SK-N-SH treated with all-trans-retinoic acid at 6 μM for 48 hours (cell line): ENCODE measurements at regions not wholly inside any gene's neighbourhood (a gene's known extent, or its start where the extent isn't known, plus 50 kb on each side); places are given as distances from the start of the nearest gene placed in this dataset.

Source experiments
- ATAC-seq: fragments of 200-7000 bp; cut with Tn5 transposase; 3 replicates; pipeline ENCODE4 v1.9.1; 2020; ENCODE audit warnings: mild to moderate bottlenecking, moderate library complexity
- ARNTL ChIP-seq: fragments of 450-650 bp; formaldehyde crosslinking; IDR thresholded peaks from 2 replicates; pipeline ENCODE4 v1.5.0; 2020; ENCODE audit warnings: low read depth, mild to moderate bottlenecking, moderate library complexity, borderline replicate concordance
- CSDC2 ChIP-seq: fragments of 250-450 bp; sonication (Bioruptor Pico); IDR thresholded peaks from 2 replicates; pipeline ENCODE4 v1.5.0; 2020; ENCODE audit warnings: mild to moderate bottlenecking, moderate library complexity
- ESRRG ChIP-seq: fragments of 250-450 bp; sonication (Bioruptor Pico); IDR thresholded peaks from 2 replicates; pipeline ENCODE4 v1.6.1; 2021; ENCODE audit warnings: mild to moderate bottlenecking
- ISL1 ChIP-seq: fragments of 250-450 bp; sonication (Bioruptor Pico); IDR thresholded peaks from 2 replicates; pipeline ENCODE4 v2.1.2; 2022; ENCODE audit warnings: mild to moderate bottlenecking, moderate library complexity
- OSR1 ChIP-seq: fragments of 250-450 bp; sonication (Bioruptor Pico); IDR thresholded peaks from 2 replicates; pipeline ENCODE4 v1.8.0; 2022; ENCODE audit warnings: moderate library complexity, mild to moderate bottlenecking, inconsistent platforms
- PPARA ChIP-seq: fragments of 250-450 bp; sonication (Bioruptor Pico); IDR thresholded peaks from 2 replicates; pipeline ENCODE4 v1.5.0; 2020; ENCODE audit warnings: mild to moderate bottlenecking, borderline replicate concordance
- RARB ChIP-seq: fragments of 250-450 bp; sonication (Bioruptor Pico); IDR thresholded peaks from 2 replicates; pipeline ENCODE4 v1.8.0; 2021; ENCODE audit warnings: mild to moderate bottlenecking, moderate library complexity
- TCF4 ChIP-seq: fragments of 250-450 bp; sonication (Bioruptor Pico); IDR thresholded peaks from 2 replicates; pipeline ENCODE4 v1.8.0; 2021; ENCODE audit warnings: mild to moderate bottlenecking, moderate library complexity, borderline replicate concordance
- TOX ChIP-seq: fragments of 250-450 bp; sonication (Bioruptor Pico); IDR thresholded peaks from 2 replicates; pipeline ENCODE4 v1.8.0; 2021; ENCODE audit warnings: mild to moderate bottlenecking, moderate library complexity, borderline replicate concordance
- ZC3H10 ChIP-seq: fragments of 250-450 bp; sonication (Bioruptor Pico); IDR thresholded peaks from 2 replicates; pipeline ENCODE4 v1.5.1; 2021; ENCODE audit warnings: mild to moderate bottlenecking, moderate library complexity
- ZFP3 ChIP-seq: fragments of 250-450 bp; sonication (Bioruptor Pico); IDR thresholded peaks from 2 replicates; pipeline ENCODE4 v1.5.0; 2020; ENCODE audit warnings: mild to moderate bottlenecking, moderate library complexity
- ZNF565 ChIP-seq: fragments of 450-650 bp; formaldehyde crosslinking; conservative IDR thresholded peaks from 2 replicates; pipeline ENCODE4 v1.5.0; 2020; ENCODE audit warnings: low read depth, mild to moderate bottlenecking, moderate library complexity
- ZNF70 ChIP-seq: fragments of 450-650 bp; formaldehyde crosslinking; IDR thresholded peaks from 2 replicates; pipeline ENCODE4 v1.5.0; 2020; ENCODE audit warnings: mild to moderate bottlenecking, moderate library complexity
- ZNF8 ChIP-seq: fragments of 450-650 bp; formaldehyde crosslinking; IDR thresholded peaks from 2 replicates; pipeline ENCODE4 v1.5.0; 2020; ENCODE audit warnings: mild to moderate bottlenecking, moderate library complexity
- TF ChIP-seq, protein P1 (sequence below): fragments of 250-450 bp; sonication (Bioruptor Pico); IDR thresholded peaks from 2 replicates; pipeline ENCODE4 v1.5.0; 2020; ENCODE audit warnings: mild to moderate bottlenecking, moderate library complexity
- TF ChIP-seq, protein P2 (sequence below): fragments of 250-450 bp; sonication (Bioruptor Pico); IDR thresholded peaks from 2 replicates; pipeline ENCODE4 v1.5.1; 2021; ENCODE audit warnings: mild to moderate bottlenecking, moderate library complexity
- TF ChIP-seq, protein P3 (sequence below): fragments of 250-450 bp; sonication (Bioruptor Pico); IDR thresholded peaks from 2 replicates; pipeline ENCODE4 v1.8.0; 2021; ENCODE audit warnings: low read depth, mild to moderate bottlenecking, moderate library complexity, borderline replicate concordance
- TF ChIP-seq, protein P4 (sequence below): fragments of 250-450 bp; sonication (Bioruptor Pico); IDR thresholded peaks from 2 replicates; pipeline ENCODE4 v1.5.1; 2020; ENCODE audit warnings: low read depth, mild to moderate bottlenecking, moderate library complexity
- TF ChIP-seq, protein P5 (sequence below): fragments of 250-450 bp; sonication (Bioruptor Pico); IDR thresholded peaks from 2 replicates; pipeline ENCODE4 v1.8.0; 2020; ENCODE audit warnings: mild to moderate bottlenecking, moderate library complexity, borderline replicate concordance

DNA sequence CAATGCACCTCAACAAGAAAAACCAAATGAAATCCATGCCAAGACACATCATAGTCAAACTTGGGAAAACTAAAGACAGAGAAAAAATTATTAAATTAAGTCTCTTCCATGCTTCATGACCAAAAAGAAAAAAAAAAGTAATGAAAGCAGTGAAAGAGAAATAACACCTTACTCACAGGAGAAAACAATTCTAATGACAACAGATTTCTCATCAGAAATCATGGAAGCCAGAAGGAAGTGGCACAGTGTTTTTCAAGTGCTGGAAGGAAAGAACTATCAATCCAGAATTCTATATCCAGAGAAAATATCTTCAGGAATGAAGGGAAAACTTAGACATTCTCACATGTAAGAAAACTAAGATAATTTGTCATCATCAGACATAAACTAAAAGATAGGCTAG lies 71.1 kb upstream of the NUDT4 start:
- no peak for ATAC-seq

DNA sequence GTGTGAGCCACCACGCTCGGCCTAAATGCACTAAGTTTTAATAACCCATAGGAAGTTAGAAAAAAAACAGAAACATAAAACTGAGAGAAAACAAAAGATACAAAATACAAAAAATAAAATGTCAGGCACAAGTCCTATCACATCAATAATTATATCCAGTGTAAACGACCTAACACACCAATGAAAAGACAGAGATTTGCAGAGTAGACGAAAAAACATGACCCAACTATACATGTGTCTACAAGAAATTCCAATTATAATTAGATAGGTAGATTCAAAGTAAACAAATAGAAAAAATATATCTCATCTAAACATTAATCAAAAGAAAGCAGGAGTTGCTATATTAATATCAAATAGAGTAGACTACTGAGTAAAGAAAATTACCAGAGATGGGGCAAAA lies 69.4 kb upstream of the NUDT4 start:
- no peak for ATAC-seq
- TF ChIP-seq CSDC2 (CRISPR knock-in tag) (no peak), RARB (CRISPR knock-in tag) (no peak), TOX (no peak), ZNF8 (CRISPR knock-in tag) (no peak), PPARA (CRISPR knock-in tag) (no peak), ESRRG (CRISPR knock-in tag) (no peak)

More for the DNA sequence above, 71.1 kb upstream of the NUDT4 start:
- TF ChIP-seq ZNF8 (CRISPR knock-in tag) (no peak), ZNF565 (CRISPR knock-in tag) (no peak), ESRRG (CRISPR knock-in tag) (no peak), TCF4 (CRISPR knock-in tag) (no peak)
- TF ChIP-seq, protein P1, sequence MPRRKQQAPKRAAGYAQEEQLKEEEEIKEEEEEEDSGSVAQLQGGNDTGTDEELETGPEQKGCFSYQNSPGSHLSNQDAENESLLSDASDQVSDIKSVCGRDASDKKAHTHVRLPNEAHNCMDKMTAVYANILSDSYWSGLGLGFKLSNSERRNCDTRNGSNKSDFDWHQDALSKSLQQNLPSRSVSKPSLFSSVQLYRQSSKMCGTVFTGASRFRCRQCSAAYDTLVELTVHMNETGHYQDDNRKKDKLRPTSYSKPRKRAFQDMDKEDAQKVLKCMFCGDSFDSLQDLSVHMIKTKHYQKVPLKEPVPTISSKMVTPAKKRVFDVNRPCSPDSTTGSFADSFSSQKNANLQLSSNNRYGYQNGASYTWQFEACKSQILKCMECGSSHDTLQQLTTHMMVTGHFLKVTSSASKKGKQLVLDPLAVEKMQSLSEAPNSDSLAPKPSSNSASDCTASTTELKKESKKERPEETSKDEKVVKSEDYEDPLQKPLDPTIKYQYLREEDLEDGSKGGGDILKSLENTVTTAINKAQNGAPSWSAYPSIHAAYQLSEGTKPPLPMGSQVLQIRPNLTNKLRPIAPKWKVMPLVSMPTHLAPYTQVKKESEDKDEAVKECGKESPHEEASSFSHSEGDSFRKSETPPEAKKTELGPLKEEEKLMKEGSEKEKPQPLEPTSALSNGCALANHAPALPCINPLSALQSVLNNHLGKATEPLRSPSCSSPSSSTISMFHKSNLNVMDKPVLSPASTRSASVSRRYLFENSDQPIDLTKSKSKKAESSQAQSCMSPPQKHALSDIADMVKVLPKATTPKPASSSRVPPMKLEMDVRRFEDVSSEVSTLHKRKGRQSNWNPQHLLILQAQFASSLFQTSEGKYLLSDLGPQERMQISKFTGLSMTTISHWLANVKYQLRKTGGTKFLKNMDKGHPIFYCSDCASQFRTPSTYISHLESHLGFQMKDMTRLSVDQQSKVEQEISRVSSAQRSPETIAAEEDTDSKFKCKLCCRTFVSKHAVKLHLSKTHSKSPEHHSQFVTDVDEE, result no peak
- TF ChIP-seq, protein P2, sequence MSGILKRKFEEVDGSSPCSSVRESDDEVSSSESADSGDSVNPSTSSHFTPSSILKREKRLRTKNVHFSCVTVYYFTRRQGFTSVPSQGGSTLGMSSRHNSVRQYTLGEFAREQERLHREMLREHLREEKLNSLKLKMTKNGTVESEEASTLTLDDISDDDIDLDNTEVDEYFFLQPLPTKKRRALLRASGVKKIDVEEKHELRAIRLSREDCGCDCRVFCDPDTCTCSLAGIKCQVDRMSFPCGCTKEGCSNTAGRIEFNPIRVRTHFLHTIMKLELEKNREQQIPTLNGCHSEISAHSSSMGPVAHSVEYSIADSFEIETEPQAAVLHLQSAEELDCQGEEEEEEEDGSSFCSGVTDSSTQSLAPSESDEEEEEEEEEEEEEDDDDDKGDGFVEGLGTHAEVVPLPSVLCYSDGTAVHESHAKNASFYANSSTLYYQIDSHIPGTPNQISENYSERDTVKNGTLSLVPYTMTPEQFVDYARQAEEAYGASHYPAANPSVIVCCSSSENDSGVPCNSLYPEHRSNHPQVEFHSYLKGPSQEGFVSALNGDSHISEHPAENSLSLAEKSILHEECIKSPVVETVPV, result no peak
- TF ChIP-seq, protein P3, sequence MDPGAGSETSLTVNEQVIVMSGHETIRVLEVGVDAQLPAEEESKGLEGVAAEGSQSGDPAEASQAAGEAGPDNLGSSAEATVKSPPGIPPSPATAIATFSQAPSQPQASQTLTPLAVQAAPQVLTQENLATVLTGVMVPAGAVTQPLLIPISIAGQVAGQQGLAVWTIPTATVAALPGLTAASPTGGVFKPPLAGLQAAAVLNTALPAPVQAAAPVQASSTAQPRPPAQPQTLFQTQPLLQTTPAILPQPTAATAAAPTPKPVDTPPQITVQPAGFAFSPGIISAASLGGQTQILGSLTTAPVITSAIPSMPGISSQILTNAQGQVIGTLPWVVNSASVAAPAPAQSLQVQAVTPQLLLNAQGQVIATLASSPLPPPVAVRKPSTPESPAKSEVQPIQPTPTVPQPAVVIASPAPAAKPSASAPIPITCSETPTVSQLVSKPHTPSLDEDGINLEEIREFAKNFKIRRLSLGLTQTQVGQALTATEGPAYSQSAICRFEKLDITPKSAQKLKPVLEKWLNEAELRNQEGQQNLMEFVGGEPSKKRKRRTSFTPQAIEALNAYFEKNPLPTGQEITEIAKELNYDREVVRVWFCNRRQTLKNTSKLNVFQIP (CRISPR knock-in tag), result no peak
- TF ChIP-seq, protein P4, sequence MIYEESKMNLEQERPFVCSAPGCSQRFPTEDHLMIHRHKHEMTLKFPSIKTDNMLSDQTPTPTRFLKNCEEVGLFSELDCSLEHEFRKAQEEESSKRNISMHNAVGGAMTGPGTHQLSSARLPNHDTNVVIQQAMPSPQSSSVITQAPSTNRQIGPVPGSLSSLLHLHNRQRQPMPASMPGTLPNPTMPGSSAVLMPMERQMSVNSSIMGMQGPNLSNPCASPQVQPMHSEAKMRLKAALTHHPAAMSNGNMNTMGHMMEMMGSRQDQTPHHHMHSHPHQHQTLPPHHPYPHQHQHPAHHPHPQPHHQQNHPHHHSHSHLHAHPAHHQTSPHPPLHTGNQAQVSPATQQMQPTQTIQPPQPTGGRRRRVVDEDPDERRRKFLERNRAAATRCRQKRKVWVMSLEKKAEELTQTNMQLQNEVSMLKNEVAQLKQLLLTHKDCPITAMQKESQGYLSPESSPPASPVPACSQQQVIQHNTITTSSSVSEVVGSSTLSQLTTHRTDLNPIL (CRISPR knock-in tag), result no peak

DNA sequence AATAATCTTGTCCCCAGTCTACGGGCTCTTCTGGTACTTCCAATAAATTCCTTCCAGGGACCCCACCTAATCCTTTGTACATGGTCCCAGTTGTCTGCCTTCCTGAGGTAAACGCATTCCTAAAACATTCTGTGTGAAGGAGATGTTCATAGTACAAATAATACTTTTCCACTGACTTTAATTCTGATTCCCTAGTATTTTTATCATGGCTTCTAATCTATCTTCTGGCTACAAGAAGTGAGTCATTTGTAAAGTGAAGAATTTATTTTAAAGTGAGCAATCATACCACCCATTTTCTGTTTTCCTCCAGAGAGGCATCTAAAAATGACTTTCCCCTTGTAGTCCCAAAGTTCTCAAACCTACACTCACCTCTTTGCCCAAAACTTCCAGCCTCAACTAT lies 65.9 kb upstream of the NUDT4 start:
- TF ChIP-seq ISL1 (CRISPR knock-in tag) (no peak), ZFP3 (no peak), ZC3H10 (no peak), OSR1 (CRISPR knock-in tag) (no peak), TOX (no peak), TCF4 (CRISPR knock-in tag) (no peak), ZNF8 (CRISPR knock-in tag) (no peak), RARB (CRISPR knock-in tag) (no peak)
- TF ChIP-seq, protein P5, sequence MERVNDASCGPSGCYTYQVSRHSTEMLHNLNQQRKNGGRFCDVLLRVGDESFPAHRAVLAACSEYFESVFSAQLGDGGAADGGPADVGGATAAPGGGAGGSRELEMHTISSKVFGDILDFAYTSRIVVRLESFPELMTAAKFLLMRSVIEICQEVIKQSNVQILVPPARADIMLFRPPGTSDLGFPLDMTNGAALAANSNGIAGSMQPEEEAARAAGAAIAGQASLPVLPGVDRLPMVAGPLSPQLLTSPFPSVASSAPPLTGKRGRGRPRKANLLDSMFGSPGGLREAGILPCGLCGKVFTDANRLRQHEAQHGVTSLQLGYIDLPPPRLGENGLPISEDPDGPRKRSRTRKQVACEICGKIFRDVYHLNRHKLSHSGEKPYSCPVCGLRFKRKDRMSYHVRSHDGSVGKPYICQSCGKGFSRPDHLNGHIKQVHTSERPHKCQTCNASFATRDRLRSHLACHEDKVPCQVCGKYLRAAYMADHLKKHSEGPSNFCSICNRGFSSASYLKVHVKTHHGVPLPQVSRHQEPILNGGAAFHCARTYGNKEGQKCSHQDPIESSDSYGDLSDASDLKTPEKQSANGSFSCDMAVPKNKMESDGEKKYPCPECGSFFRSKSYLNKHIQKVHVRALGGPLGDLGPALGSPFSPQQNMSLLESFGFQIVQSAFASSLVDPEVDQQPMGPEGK (CRISPR knock-in tag), result no peak
- peak; percentile 41; the same call in 2 of the 3 replicates for ATAC-seq

DNA sequence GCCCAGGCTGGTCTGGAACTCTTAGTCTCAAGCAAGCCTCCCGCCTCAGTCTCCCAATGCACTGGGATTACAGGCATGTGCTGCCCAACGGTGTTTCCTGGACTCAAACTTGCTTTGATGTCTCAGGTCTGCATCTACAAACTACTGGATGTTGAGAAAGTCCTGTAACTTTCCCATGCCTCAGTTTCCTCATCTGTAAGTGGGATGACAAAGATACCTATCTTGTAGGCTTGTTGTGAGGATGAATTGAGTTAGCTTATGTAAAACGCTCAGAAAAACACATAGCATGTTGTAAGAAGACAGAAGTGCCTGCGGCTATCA lies 63.6 kb upstream of the NUDT4 start:
- no peak for ATAC-seq
- TF ChIP-seq PPARA (CRISPR knock-in tag) (no peak), ARNTL (CRISPR knock-in tag) (no peak), ZFP3 (no peak), ZNF8 (CRISPR knock-in tag) (no peak), ZNF70 (CRISPR knock-in tag) (no peak)
- TF ChIP-seq, protein P1, result no peak
- TF ChIP-seq, protein P5 (CRISPR knock-in tag), result no peak
- TF ChIP-seq, protein P4 (CRISPR knock-in tag), result no peak
